ENCODE measurements at regions not wholly inside any gene's neighbourhood (a gene's known extent, or its start where the extent isn't known, plus 50 kb on each side); places are given as distances from the start of the nearest gene placed in this dataset.
"Not testable (repeated sequence)": the region's sequence is repeated elsewhere in the genome, so short reads cannot be mapped to it uniquely, and the experiment has no call there.

GRCh38 chr6:140744659-140745320, 1370.3 kb upstream of the CITED2 start:
- Histone ChIP-seq H3K4me1 (ENCODE audit: insufficient read depth, low read length) (no peaks in the 10 kb centered on the region), H3K4me3 (ENCODE audit: low read length) (no peak overlapping the region), H3K27me3 (ENCODE audit: insufficient read depth, low read length) (no peaks in the 10 kb centered on the region), H3K9me3 (ENCODE audit: insufficient read depth, low read depth, low read length) (peaks cover 26% of the 10 kb centered on the region), H3K36me3 (ENCODE audit: insufficient read depth, low read length) (no peaks in the 10 kb centered on the region), H3K9ac (ENCODE audit: low read depth, low read length) (no peak overlapping the region), H3K27ac (ENCODE audit: low read depth, low read length) (no peak overlapping the region)
- WGBS = 96% methylated on average over 2 of the region's 2 CpGs

GRCh38 chr6:140736231-140736630, 1361.8 kb upstream of the CITED2 start:
- H3K27me3 ChIP-seq (ENCODE audit: insufficient read depth, low read length) = no peaks in the 10 kb centered on the region
- H3K27ac ChIP-seq (ENCODE audit: low read depth, low read length) = no peak overlapping the region
- H3K4me1 ChIP-seq (ENCODE audit: insufficient read depth, low read length) = no peaks in the 10 kb centered on the region
- no peak overlapping the region for H3K4me3 ChIP-seq (ENCODE audit: low read length)
- H3K9ac ChIP-seq (ENCODE audit: low read depth, low read length) = no peak overlapping the region
- no peaks in the 10 kb centered on the region for H3K9me3 ChIP-seq (ENCODE audit: insufficient read depth, low read depth, low read length)
- no peaks in the 10 kb centered on the region for H3K36me3 ChIP-seq (ENCODE audit: insufficient read depth, low read length)

GRCh38 chr6:140732991-140733390, 1358.5 kb upstream of the CITED2 start:
- Histone ChIP-seq H3K27ac (ENCODE audit: low read depth, low read length) (no peak overlapping the region), H3K9me3 (ENCODE audit: insufficient read depth, low read depth, low read length) (no peaks in the 10 kb centered on the region), H3K36me3 (ENCODE audit: insufficient read depth, low read length) (no peaks in the 10 kb centered on the region), H3K9ac (ENCODE audit: low read depth, low read length) (no peak overlapping the region), H3K27me3 (ENCODE audit: insufficient read depth, low read length) (no peaks in the 10 kb centered on the region), H3K4me1 (ENCODE audit: insufficient read depth, low read length) (no peaks in the 10 kb centered on the region), H3K4me3 (ENCODE audit: low read length) (no peak overlapping the region)
- no CpG with 5 or more reads among the region's 2 CpGs for WGBS

GRCh38 chr6:140732155-140732554, 1357.7 kb upstream of the CITED2 start:
- Histone ChIP-seq H3K36me3 (ENCODE audit: insufficient read depth, low read length) (no peaks in the 10 kb centered on the region), H3K27ac (ENCODE audit: low read depth, low read length) (no peak overlapping the region), H3K9ac (ENCODE audit: low read depth, low read length) (no peak overlapping the region), H3K4me3 (ENCODE audit: low read length) (no peak overlapping the region), H3K9me3 (ENCODE audit: insufficient read depth, low read depth, low read length) (no peaks in the 10 kb centered on the region), H3K4me1 (ENCODE audit: insufficient read depth, low read length) (no peaks in the 10 kb centered on the region), H3K27me3 (ENCODE audit: insufficient read depth, low read length) (no peaks in the 10 kb centered on the region)
- WGBS = 94% methylated on average over 1 of the region's 2 CpGs

GRCh38 chr6:140731741-140732140, 1357.3 kb upstream of the CITED2 start:
- Histone ChIP-seq H3K27me3 (ENCODE audit: insufficient read depth, low read length) (no peaks in the 10 kb centered on the region), H3K4me1 (ENCODE audit: insufficient read depth, low read length) (no peaks in the 10 kb centered on the region), H3K4me3 (ENCODE audit: low read length) (no peak overlapping the region), H3K27ac (ENCODE audit: low read depth, low read length) (no peak overlapping the region), H3K9ac (ENCODE audit: low read depth, low read length) (no peak overlapping the region), H3K9me3 (ENCODE audit: insufficient read depth, low read depth, low read length) (no peaks in the 10 kb centered on the region), H3K36me3 (ENCODE audit: insufficient read depth, low read length) (no peaks in the 10 kb centered on the region)
- 97% methylated on average over 2 of the region's 3 CpGs for WGBS

GRCh38 chr6:140729521-140729920, 1355.1 kb upstream of the CITED2 start:
- H3K4me3 ChIP-seq (ENCODE audit: low read length) = no peak overlapping the region
- no peak overlapping the region for H3K9ac ChIP-seq (ENCODE audit: low read depth, low read length)
- no peaks in the 10 kb centered on the region for H3K9me3 ChIP-seq (ENCODE audit: insufficient read depth, low read depth, low read length)
- no peaks in the 10 kb centered on the region for H3K36me3 ChIP-seq (ENCODE audit: insufficient read depth, low read length)
- no peaks in the 10 kb centered on the region for H3K4me1 ChIP-seq (ENCODE audit: insufficient read depth, low read length)
- H3K27ac ChIP-seq (ENCODE audit: low read depth, low read length) = no peak overlapping the region
- no peaks in the 10 kb centered on the region for H3K27me3 ChIP-seq (ENCODE audit: insufficient read depth, low read length)

- no peak overlapping the region for H3K9ac ChIP-seq (ENCODE audit: low read depth, low read length)
- H3K27me3 ChIP-seq (ENCODE audit: insufficient read depth, low read length) = no peaks in the 10 kb centered on the region
- H3K4me3 ChIP-seq (ENCODE audit: low read length) = no peak overlapping the region
- no peak overlapping the region for H3K27ac ChIP-seq (ENCODE audit: low read depth, low read length)
- H3K4me1 ChIP-seq (ENCODE audit: insufficient read depth, low read length) = no peaks in the 10 kb centered on the region
- no peaks in the 10 kb centered on the region for H3K36me3 ChIP-seq (ENCODE audit: insufficient read depth, low read length)
- H3K9me3 ChIP-seq (ENCODE audit: insufficient read depth, low read depth, low read length) = no peaks in the 10 kb centered on the region
Observed at GRCh38 chr6:140718021-140718420, 1343.6 kb upstream of the CITED2 start.

GRCh38 chr6:140713495-140713894, 1339.0 kb upstream of the CITED2 start:
- H3K9ac ChIP-seq (ENCODE audit: low read depth, low read length) = no peak overlapping the region
- H3K27me3 ChIP-seq (ENCODE audit: insufficient read depth, low read length) = no peaks in the 10 kb centered on the region
- no peaks in the 10 kb centered on the region for H3K9me3 ChIP-seq (ENCODE audit: insufficient read depth, low read depth, low read length)
- WGBS = 88% methylated on average over 1 of the region's 1 CpG
- H3K4me1 ChIP-seq (ENCODE audit: insufficient read depth, low read length) = no peaks in the 10 kb centered on the region
- no peak overlapping the region for H3K27ac ChIP-seq (ENCODE audit: low read depth, low read length)
- no peak overlapping the region for H3K4me3 ChIP-seq (ENCODE audit: low read length)
- H3K36me3 ChIP-seq (ENCODE audit: insufficient read depth, low read length) = no peaks in the 10 kb centered on the region

- Histone ChIP-seq H3K27me3 (ENCODE audit: insufficient read depth, low read length) (no peaks in the 10 kb centered on the region), H3K9me3 (ENCODE audit: insufficient read depth, low read depth, low read length) (no peaks in the 10 kb centered on the region), H3K4me1 (ENCODE audit: insufficient read depth, low read length) (no peaks in the 10 kb centered on the region), H3K27ac (ENCODE audit: low read depth, low read length) (no peak overlapping the region), H3K4me3 (ENCODE audit: low read length) (no peak overlapping the region), H3K9ac (ENCODE audit: low read depth, low read length) (no peak overlapping the region), H3K36me3 (ENCODE audit: insufficient read depth, low read length) (no peaks in the 10 kb centered on the region)
- 100% methylated on average over 2 of the region's 3 CpGs for WGBS
Observed at GRCh38 chr6:140711019-140711613, 1336.7 kb upstream of the CITED2 start.

- Histone ChIP-seq H3K27ac (ENCODE audit: low read depth, low read length) (no peak overlapping the region), H3K4me1 (ENCODE audit: insufficient read depth, low read length) (no peaks in the 10 kb centered on the region), H3K27me3 (ENCODE audit: insufficient read depth, low read length) (no peaks in the 10 kb centered on the region), H3K4me3 (ENCODE audit: low read length) (no peak overlapping the region), H3K9me3 (ENCODE audit: insufficient read depth, low read depth, low read length) (0 out of 2 replicates have a peak, but pooled peaks cover 3% of the 10 kb centered on the region), H3K9ac (ENCODE audit: low read depth, low read length) (no peak overlapping the region), H3K36me3 (ENCODE audit: insufficient read depth, low read length) (no peaks in the 10 kb centered on the region)
- WGBS = 100% methylated on average over 1 of the region's 1 CpG
Observed at GRCh38 chr6:140708441-140708840, 1334.0 kb upstream of the CITED2 start.

GRCh38 chr6:140704008-140704407, 1329.6 kb upstream of the CITED2 start:
- WGBS = 93% methylated on average over 1 of the region's 1 CpG
- H3K9me3 ChIP-seq (ENCODE audit: insufficient read depth, low read depth, low read length); H3K36me3 ChIP-seq (ENCODE audit: insufficient read depth, low read length); H3K27me3 ChIP-seq (ENCODE audit: insufficient read depth, low read length); H3K27ac ChIP-seq (ENCODE audit: low read depth, low read length); H3K4me3 ChIP-seq (ENCODE audit: low read length); H3K4me1 ChIP-seq (ENCODE audit: insufficient read depth, low read length); H3K9ac ChIP-seq (ENCODE audit: low read depth, low read length): not testable (repeated sequence)

- no peak overlapping the region for H3K4me3 ChIP-seq (ENCODE audit: low read length)
Observed at GRCh38 chr6:140697585-140697984, 1323.1 kb upstream of the CITED2 start.

More at GRCh38 chr6:140697585-140697984, 1323.1 kb upstream of the CITED2 start:
- Histone ChIP-seq H3K27ac (ENCODE audit: low read depth, low read length) (no peak overlapping the region), H3K9ac (ENCODE audit: low read depth, low read length) (no peak overlapping the region), H3K27me3 (ENCODE audit: insufficient read depth, low read length) (no peaks in the 10 kb centered on the region), H3K36me3 (ENCODE audit: insufficient read depth, low read length) (no peaks in the 10 kb centered on the region), H3K9me3 (ENCODE audit: insufficient read depth, low read depth, low read length) (0 out of 2 replicates have a peak, but pooled peaks cover 5% of the 10 kb centered on the region), H3K4me1 (ENCODE audit: insufficient read depth, low read length) (no peaks in the 10 kb centered on the region)
